ENCODE measurements at regions not wholly inside any gene's neighbourhood (a gene's known extent, or its start where the extent isn't known, plus 50 kb on each side); places are given as distances from the start of the nearest gene placed in this dataset.

DNA sequence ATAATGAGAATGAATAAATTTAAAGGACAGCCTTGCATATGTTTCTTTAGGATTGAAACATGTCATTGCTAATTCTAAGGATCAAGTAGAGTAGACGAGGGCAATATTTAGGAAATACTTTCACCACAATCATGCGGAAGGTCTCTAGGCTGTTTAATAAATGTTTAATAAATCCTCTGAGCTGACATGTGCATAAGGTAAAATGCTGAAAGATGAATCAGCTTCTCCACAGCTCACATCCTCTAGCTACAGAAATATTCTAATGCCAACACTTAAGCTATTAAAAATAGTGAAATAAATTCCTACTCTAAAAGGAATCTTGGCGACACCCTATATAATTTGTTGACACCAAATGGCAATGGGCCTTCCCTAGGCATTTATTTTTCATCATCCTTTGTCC, 407.3 kb downstream of the TBL1XR1 start:
- H3K4me1 Mint-ChIP-seq (ENCODE audit: low read depth, unreplicated experiment), result peaks cover 5% of the 10 kb centered on the region
- no peak for FAIRE-seq

DNA sequence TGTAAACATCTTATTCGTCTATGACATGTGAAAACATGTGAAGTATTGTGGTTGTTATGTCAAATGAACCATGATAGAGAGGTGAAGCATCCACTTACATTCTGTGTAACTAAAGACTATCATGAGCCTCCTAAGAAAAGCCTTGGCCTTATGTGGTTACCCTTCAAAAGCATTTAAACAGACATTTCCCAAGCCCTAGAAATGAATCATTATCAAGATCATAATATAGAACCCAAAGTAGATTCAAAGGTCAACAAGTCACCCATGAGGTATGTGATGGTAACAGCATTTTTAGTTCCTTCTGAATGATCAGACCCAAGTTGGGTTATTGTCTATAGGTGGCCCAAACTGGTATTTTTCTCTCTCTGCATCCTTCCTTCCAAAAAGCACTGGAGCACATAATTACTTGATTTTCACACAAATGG, 408.0 kb downstream of the TBL1XR1 start:
- FAIRE-seq, result no peak
- Histone ChIP-seq H3K4me3 (ENCODE audit: insufficient read depth, low read depth, low read length) (no peak overlapping the region), H3K4me2 (ENCODE audit: low read length) (no peak overlapping the region), H3K4me1 (ENCODE audit: insufficient read depth, low read length) (no peaks in the 10 kb centered on the region), H2AFZ (ENCODE audit: low read depth, low read length) (no peak overlapping the region), H3K9ac (ENCODE audit: low read length) (no peak overlapping the region), H3K9me3 (ENCODE audit: insufficient read depth, low read depth, low read length) (no peaks in the 10 kb centered on the region), H3K27ac (ENCODE audit: low read depth, low read length) (no peak overlapping the region), H4K20me1 (ENCODE audit: insufficient read depth, low read length) (no peaks in the 10 kb centered on the region), H3K27me3 (ENCODE audit: insufficient read depth, low read length) (no peaks in the 10 kb centered on the region), H3K36me3 (ENCODE audit: insufficient read depth, low read length) (no peaks in the 10 kb centered on the region), H3K79me2 (ENCODE audit: insufficient read depth, low read length) (no peaks in the 10 kb centered on the region)
- Mint-ChIP-seq H3K27me3 (ENCODE audit: low read depth, unreplicated experiment) (no peaks in the 10 kb centered on the region), H3K27ac (ENCODE audit: unreplicated experiment) (no peak overlapping the region), H3K36me3 (ENCODE audit: low read depth, unreplicated experiment) (no peaks in the 10 kb centered on the region), H3K9me3 (ENCODE audit: unreplicated experiment) (no peaks in the 10 kb centered on the region), H3K4me3 (ENCODE audit: unreplicated experiment) (no peak overlapping the region), H3K4me1 (ENCODE audit: low read depth, unreplicated experiment) (peaks cover 5% of the 10 kb centered on the region)
- no peak for TF ChIP-seq EZH2 (IDR thresholded peaks at IDR 0.05; ENCODE audit: insufficient read depth, low read length)
- TF ChIP-seq, protein P1, sequence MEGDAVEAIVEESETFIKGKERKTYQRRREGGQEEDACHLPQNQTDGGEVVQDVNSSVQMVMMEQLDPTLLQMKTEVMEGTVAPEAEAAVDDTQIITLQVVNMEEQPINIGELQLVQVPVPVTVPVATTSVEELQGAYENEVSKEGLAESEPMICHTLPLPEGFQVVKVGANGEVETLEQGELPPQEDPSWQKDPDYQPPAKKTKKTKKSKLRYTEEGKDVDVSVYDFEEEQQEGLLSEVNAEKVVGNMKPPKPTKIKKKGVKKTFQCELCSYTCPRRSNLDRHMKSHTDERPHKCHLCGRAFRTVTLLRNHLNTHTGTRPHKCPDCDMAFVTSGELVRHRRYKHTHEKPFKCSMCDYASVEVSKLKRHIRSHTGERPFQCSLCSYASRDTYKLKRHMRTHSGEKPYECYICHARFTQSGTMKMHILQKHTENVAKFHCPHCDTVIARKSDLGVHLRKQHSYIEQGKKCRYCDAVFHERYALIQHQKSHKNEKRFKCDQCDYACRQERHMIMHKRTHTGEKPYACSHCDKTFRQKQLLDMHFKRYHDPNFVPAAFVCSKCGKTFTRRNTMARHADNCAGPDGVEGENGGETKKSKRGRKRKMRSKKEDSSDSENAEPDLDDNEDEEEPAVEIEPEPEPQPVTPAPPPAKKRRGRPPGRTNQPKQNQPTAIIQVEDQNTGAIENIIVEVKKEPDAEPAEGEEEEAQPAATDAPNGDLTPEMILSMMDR (IDR thresholded peaks at IDR 0.05; ENCODE audit: insufficient read depth, low read depth, low read length), result no peak
- DNase-seq (ENCODE audit: low read depth), result peak; percentile 12

More for the DNA sequence above, 407.3 kb downstream of the TBL1XR1 start:
- Histone ChIP-seq H3K4me2 (ENCODE audit: low read length) (no peak overlapping the region), H2AFZ (ENCODE audit: low read depth, low read length) (no peak overlapping the region), H3K79me2 (ENCODE audit: insufficient read depth, low read length) (no peaks in the 10 kb centered on the region), H3K4me1 (ENCODE audit: insufficient read depth, low read length) (no peaks in the 10 kb centered on the region), H3K9me3 (ENCODE audit: insufficient read depth, low read depth, low read length) (no peaks in the 10 kb centered on the region), H3K27me3 (ENCODE audit: insufficient read depth, low read length) (no peaks in the 10 kb centered on the region), H3K4me3 (ENCODE audit: insufficient read depth, low read depth, low read length) (no peak overlapping the region), H4K20me1 (ENCODE audit: insufficient read depth, low read length) (no peaks in the 10 kb centered on the region), H3K9ac (ENCODE audit: low read length) (no peak overlapping the region), H3K27ac (ENCODE audit: low read depth, low read length) (no peak overlapping the region), H3K36me3 (ENCODE audit: insufficient read depth, low read length) (no peaks in the 10 kb centered on the region)
- DNase-seq (ENCODE audit: low read depth), result peak; percentile 2
- Mint-ChIP-seq H3K27ac (ENCODE audit: unreplicated experiment) (no peak overlapping the region), H3K36me3 (ENCODE audit: low read depth, unreplicated experiment) (no peaks in the 10 kb centered on the region), H3K27me3 (ENCODE audit: low read depth, unreplicated experiment) (no peaks in the 10 kb centered on the region), H3K4me3 (ENCODE audit: unreplicated experiment) (no peak overlapping the region), H3K9me3 (ENCODE audit: unreplicated experiment) (no peaks in the 10 kb centered on the region)
- no peak for TF ChIP-seq EZH2 (IDR thresholded peaks at IDR 0.05; ENCODE audit: insufficient read depth, low read length)
- TF ChIP-seq, protein P1 (IDR thresholded peaks at IDR 0.05; ENCODE audit: insufficient read depth, low read depth, low read length), result no peak

DNA sequence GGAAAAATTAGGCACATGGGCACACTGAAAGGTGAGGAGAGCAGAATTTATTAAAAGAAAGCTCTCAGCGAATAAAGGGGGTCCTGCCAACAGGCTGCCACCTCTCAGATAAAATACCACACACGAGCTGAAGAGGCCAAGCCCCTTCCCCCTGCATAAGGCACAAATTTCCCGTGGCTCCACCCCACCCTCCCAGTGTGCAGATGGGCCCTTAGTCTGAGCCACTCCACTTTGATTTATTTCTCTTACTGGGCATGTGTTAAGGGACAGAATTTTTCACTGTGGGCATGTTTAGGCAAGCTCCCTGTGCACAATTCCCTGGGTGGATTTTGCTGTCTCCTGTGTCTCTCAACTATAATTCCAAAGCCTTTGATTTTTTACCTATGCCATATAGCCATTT, 409.8 kb downstream of the TBL1XR1 start:
- no peak overlapping the region for H3K4me2 ChIP-seq (ENCODE audit: low read length)
- H2AFZ ChIP-seq (ENCODE audit: low read depth, low read length), result no peak overlapping the region
- H3K27me3 Mint-ChIP-seq (ENCODE audit: low read depth, unreplicated experiment), result no peaks in the 10 kb centered on the region
- no peaks in the 10 kb centered on the region for H4K20me1 ChIP-seq (ENCODE audit: insufficient read depth, low read length)
- H3K9me3 Mint-ChIP-seq (ENCODE audit: unreplicated experiment), result no peaks in the 10 kb centered on the region
- peaks cover 5% of the 10 kb centered on the region for H3K4me1 Mint-ChIP-seq (ENCODE audit: low read depth, unreplicated experiment)
- no peaks in the 10 kb centered on the region for H3K79me2 ChIP-seq (ENCODE audit: insufficient read depth, low read length)
- no peaks in the 10 kb centered on the region for H3K4me1 ChIP-seq (ENCODE audit: insufficient read depth, low read length)
- H3K36me3 ChIP-seq (ENCODE audit: insufficient read depth, low read length), result no peaks in the 10 kb centered on the region
- H3K9ac ChIP-seq (ENCODE audit: low read length), result no peak overlapping the region
- H3K4me3 Mint-ChIP-seq (ENCODE audit: unreplicated experiment), result no peak overlapping the region
- DNase-seq (ENCODE audit: low read depth), result no peak
- no peak overlapping the region for H3K27ac ChIP-seq (ENCODE audit: low read depth, low read length)
- no peaks in the 10 kb centered on the region for H3K36me3 Mint-ChIP-seq (ENCODE audit: low read depth, unreplicated experiment)
- no peaks in the 10 kb centered on the region for H3K9me3 ChIP-seq (ENCODE audit: insufficient read depth, low read depth, low read length)
- FAIRE-seq, result no peak
- no peaks in the 10 kb centered on the region for H3K27me3 ChIP-seq (ENCODE audit: insufficient read depth, low read length)
- no peak overlapping the region for H3K4me3 ChIP-seq (ENCODE audit: insufficient read depth, low read depth, low read length)
- TF ChIP-seq EZH2 (IDR thresholded peaks at IDR 0.05; ENCODE audit: insufficient read depth, low read length), result no peak
- TF ChIP-seq, protein P1 (IDR thresholded peaks at IDR 0.05; ENCODE audit: insufficient read depth, low read depth, low read length), result no peak
- no peak overlapping the region for H3K27ac Mint-ChIP-seq (ENCODE audit: unreplicated experiment)

Measured in astrocyte (in vitro differentiated cells and primary cell).